Panc1 (cell line): ENCODE measurements at regions not wholly inside any gene's neighbourhood (a gene's known extent, or its start where the extent isn't known, plus 50 kb on each side); places are given as distances from the start of the nearest gene placed in this dataset.

Experiments used
- POLR2AphosphoS5 ChIP-seq: IDR thresholded peaks from 2 replicates; pipeline ENCODE4 v1.6.1; 2012; ENCODE audit warnings: mild to moderate bottlenecking, low read depth, low read length, moderate library complexity
- TCF7L2 ChIP-seq: IDR thresholded peaks from 2 replicates; pipeline ENCODE4 v1.6.1; 2011; ENCODE audit warnings: mild to moderate bottlenecking, low read depth, low read length, inconsistent platforms
- TF ChIP-seq, protein P1 (sequence below): fragments of 450-650 bp; IDR thresholded peaks from 2 replicates; pipeline ENCODE4 v1.5.1; 2017; ENCODE audit warnings: mild to moderate bottlenecking
- TF ChIP-seq, protein P2 (sequence below), 2 experiments: IDR thresholded peaks; 2 replicates each; pipeline ENCODE4 v1.6.1; 2011 to 2012; ENCODE audit warnings: low read depth in 2 of 2, control low read depth in 1 of 2, low read length in 1 of 2, mild to moderate bottlenecking in 1 of 2, moderate library complexity in 1 of 2; ENCODE audit not compliant: insufficient read depth in 1 of 2

- TF ChIP-seq, protein P1, sequence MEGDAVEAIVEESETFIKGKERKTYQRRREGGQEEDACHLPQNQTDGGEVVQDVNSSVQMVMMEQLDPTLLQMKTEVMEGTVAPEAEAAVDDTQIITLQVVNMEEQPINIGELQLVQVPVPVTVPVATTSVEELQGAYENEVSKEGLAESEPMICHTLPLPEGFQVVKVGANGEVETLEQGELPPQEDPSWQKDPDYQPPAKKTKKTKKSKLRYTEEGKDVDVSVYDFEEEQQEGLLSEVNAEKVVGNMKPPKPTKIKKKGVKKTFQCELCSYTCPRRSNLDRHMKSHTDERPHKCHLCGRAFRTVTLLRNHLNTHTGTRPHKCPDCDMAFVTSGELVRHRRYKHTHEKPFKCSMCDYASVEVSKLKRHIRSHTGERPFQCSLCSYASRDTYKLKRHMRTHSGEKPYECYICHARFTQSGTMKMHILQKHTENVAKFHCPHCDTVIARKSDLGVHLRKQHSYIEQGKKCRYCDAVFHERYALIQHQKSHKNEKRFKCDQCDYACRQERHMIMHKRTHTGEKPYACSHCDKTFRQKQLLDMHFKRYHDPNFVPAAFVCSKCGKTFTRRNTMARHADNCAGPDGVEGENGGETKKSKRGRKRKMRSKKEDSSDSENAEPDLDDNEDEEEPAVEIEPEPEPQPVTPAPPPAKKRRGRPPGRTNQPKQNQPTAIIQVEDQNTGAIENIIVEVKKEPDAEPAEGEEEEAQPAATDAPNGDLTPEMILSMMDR, result no peak
- no peak for TF ChIP-seq TCF7L2
- no peak for TF ChIP-seq POLR2AphosphoS5
- TF ChIP-seq, protein P2, sequence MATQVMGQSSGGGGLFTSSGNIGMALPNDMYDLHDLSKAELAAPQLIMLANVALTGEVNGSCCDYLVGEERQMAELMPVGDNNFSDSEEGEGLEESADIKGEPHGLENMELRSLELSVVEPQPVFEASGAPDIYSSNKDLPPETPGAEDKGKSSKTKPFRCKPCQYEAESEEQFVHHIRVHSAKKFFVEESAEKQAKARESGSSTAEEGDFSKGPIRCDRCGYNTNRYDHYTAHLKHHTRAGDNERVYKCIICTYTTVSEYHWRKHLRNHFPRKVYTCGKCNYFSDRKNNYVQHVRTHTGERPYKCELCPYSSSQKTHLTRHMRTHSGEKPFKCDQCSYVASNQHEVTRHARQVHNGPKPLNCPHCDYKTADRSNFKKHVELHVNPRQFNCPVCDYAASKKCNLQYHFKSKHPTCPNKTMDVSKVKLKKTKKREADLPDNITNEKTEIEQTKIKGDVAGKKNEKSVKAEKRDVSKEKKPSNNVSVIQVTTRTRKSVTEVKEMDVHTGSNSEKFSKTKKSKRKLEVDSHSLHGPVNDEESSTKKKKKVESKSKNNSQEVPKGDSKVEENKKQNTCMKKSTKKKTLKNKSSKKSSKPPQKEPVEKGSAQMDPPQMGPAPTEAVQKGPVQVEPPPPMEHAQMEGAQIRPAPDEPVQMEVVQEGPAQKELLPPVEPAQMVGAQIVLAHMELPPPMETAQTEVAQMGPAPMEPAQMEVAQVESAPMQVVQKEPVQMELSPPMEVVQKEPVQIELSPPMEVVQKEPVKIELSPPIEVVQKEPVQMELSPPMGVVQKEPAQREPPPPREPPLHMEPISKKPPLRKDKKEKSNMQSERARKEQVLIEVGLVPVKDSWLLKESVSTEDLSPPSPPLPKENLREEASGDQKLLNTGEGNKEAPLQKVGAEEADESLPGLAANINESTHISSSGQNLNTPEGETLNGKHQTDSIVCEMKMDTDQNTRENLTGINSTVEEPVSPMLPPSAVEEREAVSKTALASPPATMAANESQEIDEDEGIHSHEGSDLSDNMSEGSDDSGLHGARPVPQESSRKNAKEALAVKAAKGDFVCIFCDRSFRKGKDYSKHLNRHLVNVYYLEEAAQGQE (IDR thresholded peaks at IDR 0.05; ENCODE audit: insufficient read depth in 1 of 2, low read depth in 2 of 2, low read length in 1 of 2), result no peak
Measured at GRCh38 chr12:123096182-123096581, 54.7 kb downstream of the PITPNM2 start.
